Islet precursor cell (in vitro differentiated cells): ENCODE measurements at regions not wholly inside any gene's neighbourhood (a gene's known extent, or its start where the extent isn't known, plus 50 kb on each side); places are given as distances from the start of the nearest gene placed in this dataset.
A peak's percentile ranks its signal among the peaks of the same experiment; 100 is the strongest.

Experiments
- DNase-seq: peaks from one replicate; pipeline ENCODE4 v3.0.0-alpha.2; 2018

DNA sequence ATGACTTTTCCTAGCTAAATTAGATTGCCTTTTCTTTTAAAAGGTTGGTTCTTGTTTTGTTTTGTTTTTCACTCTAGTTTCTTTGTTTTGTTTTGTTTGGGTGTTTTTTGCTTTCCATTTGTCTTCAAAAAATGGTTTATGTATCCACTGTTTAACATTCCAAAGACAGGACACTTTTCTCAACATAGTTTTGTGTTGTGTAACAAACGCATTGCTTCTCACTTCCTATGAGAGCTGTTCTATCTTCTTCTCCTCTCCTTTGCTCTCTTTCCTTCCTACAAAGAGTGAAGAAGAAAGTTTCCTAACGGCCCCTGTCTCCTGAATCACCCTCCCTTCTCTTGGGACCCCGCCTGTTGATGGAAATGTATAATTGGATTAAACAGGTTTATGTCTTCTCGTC is 539.7 kb downstream of the ACTL7B start:
- DNase-seq: no peak

- no peak for DNase-seq
Observed at GRCh38 chr9:108311745-108312144, 544.0 kb downstream of the ACTL7B start.

- no peak for DNase-seq
Observed at GRCh38 chr9:108310202-108310601, 545.6 kb downstream of the ACTL7B start.

DNA sequence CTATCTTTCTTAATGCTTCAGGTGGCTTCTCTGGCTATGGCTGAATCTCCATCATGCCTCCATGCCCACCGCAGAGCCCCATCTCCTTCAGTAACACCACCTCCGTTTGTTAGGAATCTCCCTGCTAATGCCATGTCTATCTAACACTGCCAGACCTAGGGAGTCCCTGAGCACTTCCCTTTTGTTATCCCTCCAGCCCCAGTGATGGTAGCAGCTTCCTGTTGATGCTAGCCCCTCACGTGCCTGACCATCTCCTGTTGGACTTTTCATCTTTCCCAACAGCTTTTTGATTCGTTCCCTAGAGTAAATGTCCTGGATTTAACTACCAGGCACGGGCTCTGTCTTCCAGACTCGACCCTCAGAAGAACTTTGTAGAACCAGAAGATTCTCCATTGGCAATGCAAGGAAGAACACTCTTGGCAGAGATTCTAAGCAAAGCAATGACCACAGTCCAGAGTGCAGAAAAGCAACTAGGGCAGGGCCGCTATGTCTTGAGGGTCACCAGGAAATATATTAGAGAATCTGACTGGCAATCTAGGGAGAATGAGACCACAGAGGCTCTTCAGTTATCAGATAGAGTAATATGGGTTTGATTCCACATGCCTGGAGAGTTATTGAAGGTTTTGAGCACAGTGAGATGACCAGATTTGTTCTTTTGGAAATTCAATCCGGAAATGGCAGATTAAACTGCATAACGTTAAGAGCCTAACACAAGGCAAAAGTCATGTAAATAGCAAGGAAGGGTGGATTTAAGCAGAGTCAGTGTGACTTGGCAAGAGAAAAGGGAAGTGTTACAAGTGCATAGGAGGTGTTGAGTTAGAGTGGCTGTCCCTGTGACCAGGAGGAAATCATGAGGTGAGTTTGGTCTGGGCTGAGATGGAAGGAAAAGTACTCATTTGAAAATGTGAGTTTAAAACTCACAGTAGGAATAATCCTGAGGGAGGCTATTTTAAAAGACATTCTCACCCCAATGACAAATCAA is 555.2 kb downstream of the ACTL7B start:
- DNase-seq: no peak

- DNase-seq: peak; percentile 26
Observed at GRCh38 chr9:108297073-108297472, 558.7 kb downstream of the ACTL7B start.

DNA sequence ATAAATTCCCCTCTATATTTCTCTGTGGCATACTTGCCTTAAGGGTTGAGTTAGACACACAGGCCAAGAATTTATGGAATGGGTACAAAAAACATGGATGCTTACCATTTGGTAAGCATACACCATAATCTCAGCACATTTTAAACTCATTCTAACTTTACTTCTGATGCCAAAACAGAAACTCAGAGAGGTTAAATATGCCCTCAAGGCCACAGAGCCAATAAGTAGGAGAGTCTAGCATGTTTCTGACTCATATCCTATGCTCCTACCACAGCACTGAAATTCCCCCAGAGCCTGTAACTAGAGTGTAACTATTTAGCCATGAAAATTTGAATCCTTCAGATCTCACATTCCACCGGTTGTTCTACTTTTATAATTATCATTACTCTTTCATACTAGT is 559.7 kb downstream of the ACTL7B start:
- peak; percentile 44 for DNase-seq

- DNase-seq: no peak
Observed at GRCh38 chr9:108291586-108291932, 564.2 kb downstream of the ACTL7B start.

DNA sequence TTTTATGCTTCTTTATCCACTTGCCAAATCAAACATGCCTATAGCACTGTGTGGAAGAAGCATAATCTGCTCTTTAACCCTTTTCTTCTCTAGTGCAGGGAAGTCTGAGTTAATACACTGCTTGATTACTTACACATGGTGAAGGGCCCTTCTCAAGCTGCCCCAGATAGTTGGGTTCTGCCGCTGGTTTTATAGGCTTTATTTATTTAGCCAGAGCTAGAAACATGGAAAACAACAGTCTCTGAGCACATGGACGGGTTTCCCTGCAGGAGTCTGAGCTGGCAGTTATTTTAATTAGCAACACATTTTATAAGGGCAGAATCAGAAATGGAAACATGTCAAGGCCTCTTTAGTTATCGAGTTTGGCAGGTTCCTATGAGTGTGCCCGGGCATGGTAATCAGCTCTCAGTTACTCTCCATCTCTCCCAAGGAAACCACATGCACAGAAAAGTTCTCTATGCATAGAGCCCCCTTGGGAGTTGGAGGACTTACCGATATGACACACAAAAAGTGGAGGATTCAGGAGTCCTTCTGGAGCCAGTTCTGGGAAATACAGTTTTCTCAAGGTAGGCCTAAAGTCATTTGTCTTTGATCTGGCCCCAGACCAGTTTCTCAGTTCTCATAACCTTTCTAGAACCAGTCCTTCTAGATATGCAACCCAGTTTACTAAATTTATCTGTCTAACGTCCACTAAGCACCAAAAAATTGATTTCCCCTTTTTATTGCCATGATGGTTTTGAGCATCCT is 564.8 kb downstream of the ACTL7B start:
- peak; percentile 22 for DNase-seq

DNA sequence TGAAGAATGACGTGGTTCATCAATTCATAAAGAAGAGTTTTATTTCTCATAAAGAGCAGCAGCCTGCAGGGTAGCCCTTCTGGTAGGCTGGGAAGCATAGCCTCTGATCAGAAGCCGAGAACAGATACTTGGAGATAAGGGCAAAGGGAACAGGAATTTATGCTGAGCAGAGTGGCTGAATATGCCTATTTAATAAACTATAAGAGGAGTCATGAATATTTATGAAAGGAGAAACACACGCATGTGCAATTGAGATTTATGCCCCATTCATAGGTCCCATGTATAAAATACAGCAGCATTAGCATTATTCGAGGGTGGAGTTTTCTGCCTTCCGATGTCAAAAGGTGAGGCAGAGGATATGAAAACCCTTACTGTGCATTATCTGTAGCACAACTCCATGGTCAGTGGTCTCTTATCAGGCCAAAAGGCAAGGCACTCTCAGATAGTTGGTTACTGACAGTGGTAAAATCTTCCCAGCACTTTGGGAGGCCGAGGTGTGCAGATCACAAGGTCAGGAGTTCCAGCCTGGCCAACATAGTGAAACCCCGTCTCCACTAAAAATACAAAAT is 569.1 kb downstream of the ACTL7B start:
- peak; percentile 21 for DNase-seq

- DNase-seq: no peak
Observed at GRCh38 chr9:108283696-108284095, 572.1 kb downstream of the ACTL7B start.

GRCh38 chr9:108282872-108283271 is 572.9 kb downstream of the ACTL7B start:
- DNase-seq: no peak

- DNase-seq: no peak
Observed at GRCh38 chr9:108281696-108282095, 574.1 kb downstream of the ACTL7B start.

DNA sequence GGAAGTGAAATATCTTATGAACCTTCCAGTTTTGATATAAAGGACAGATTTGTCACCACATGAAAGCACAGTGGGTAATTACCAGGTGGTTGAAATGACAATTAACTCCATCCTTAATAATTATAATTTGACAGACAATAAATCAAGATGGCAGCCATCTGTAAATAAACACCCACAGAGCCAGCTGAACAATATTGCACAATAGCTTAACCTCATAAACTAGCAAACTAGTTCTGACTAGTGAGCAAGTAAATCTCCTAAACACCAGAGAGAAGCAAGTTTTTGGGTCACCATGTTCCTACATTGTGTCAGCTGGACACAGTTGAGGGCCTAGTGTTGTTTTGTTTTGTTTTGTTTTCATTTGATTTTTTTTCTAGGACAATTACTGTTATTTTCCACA is 577.4 kb downstream of the ACTL7B start:
- no peak for DNase-seq

DNA sequence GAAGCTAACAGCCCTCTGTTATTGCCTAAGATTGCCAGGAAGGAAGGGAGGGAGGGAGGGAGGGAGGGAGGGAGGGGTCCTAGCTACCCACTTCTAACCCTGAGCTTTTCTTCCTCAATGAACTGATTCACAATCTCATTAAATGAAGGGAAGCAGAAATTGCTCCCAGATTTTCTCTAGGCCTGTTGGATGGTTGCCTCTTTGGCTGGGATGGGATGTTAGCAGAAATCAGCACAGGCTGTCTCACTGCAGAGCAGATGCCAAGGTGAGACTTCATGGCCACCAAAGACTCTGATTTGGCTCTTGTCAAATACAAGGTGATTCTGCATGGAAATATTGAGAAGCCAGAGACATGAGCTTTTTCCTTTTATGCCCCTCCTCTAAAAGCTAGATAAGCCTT is 578.6 kb downstream of the ACTL7B start:
- DNase-seq: no peak

GRCh38 chr9:108275906-108276305 is 579.9 kb downstream of the ACTL7B start:
- no peak for DNase-seq

- no peak for DNase-seq
Observed at GRCh38 chr9:108274971-108275370, 580.8 kb downstream of the ACTL7B start.

DNA sequence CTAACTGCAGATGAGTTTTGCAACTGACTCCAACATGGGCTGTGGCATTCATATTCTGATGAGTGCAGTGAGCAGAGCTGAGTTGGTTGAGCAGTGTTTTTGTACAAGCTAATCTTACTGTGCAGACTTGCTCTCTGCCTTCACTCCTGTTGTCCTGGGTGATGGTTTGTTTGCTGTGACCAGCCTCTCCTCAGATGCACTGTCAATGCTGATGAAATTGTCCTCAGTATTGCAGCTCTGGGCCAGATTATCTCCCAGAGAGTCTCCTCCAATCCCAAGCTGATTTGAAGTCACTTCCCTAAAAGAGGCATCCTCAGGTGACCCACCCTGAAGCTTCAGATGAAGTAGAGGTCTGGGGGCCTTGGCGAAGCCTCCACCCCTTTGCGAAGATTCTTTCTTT is 581.8 kb downstream of the ACTL7B start:
- DNase-seq: no peak

DNA sequence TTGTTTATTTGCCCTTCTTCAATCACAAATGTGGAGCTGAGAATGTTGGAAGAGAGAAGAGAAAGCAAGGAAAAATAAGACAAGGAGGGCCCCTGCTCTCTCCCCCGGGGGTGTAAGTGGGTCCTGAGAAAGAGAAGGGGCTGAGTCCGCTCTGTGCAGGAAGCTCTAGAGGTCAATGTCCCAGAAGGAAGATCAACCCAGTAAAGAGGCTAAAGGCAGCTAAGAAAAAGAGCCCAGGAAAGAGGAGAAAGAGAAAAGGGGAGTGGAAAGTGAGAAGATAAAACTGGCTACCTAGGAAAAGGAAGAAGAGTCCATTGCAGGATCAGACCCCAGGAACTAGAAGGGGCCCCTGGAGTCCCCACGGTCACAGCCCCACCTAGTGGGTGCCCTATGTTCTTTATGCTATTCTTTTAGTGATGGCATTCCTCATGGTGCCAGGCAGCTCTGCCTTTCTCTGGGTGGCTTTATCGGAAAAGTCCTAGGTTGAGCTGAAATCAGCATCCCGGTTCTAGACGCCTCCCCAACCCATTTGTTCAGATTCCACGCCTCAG is 583.4 kb downstream of the ACTL7B start:
- DNase-seq: peak; percentile 62

- peak; percentile 59 for DNase-seq
Observed at GRCh38 chr9:108271646-108272348, 584.0 kb downstream of the ACTL7B start.

DNA sequence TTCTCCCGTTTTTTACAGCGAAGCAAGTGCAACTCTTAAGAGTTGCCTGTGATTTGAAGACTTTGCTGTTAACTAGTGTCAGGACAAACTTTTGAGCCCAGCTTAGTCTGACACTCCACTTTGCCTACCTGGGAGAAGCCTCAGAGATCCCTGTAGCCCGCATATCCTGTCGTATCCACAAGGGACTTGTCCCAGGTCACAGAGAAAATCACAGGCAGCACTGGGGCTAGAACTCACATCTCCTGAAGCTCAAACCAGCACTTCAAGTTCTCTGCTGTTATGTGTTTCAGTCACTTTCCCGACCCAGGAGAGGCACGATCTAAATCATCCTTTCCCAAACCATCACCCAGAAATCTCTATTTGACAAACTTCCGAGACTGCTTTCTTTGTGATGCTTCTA is 584.5 kb downstream of the ACTL7B start:
- DNase-seq: no peak

GRCh38 chr9:108270561-108270960 is 585.2 kb downstream of the ACTL7B start:
- DNase-seq: no peak

- DNase-seq: peak; percentile 63
Observed at GRCh38 chr9:108270051-108270450, 585.7 kb downstream of the ACTL7B start.

DNA sequence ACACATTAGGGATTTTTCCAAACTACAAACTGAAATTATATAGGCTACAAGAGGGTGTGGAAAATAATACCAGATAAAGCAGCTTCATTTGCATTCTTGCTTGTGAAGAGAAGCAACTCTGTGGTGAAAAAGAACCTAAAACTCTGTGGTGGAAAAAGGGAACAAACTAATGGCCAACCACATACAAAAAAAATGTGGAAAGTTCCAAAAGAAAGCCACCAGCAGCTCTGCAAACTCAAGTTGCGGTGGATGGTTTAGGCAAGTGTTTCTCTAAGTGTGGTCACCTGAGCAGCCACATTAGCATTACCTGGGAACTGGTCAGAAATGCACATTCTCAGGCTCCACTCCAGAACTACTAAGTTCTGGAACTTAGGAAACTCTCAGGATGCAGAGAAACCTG is 586.4 kb downstream of the ACTL7B start:
- no peak for DNase-seq
